Ishikawa (cell line): ENCODE measurements at regions not wholly inside any gene's neighbourhood (a gene's known extent, or its start where the extent isn't known, plus 50 kb on each side); places are given as distances from the start of the nearest gene placed in this dataset.

ENCODE experiments used
- CEBPB ChIP-seq: IDR thresholded peaks from 2 replicates; pipeline ENCODE4 v1.6.1; 2012
- CREB1 ChIP-seq: IDR thresholded peaks from 2 replicates; pipeline ENCODE4 v1.6.1; 2012; ENCODE audit warnings: low read depth
- EGR1 ChIP-seq: IDR thresholded peaks from 2 replicates; pipeline ENCODE4 v1.6.1; 2012
- EP300 ChIP-seq: IDR thresholded peaks from 2 replicates; pipeline ENCODE4 v1.6.1; 2012; ENCODE audit warnings: borderline replicate concordance
- FOXM1 ChIP-seq: IDR thresholded peaks from 2 replicates; pipeline ENCODE4 v1.6.1; 2012; ENCODE audit warnings: low read depth, borderline replicate concordance
- NFIC ChIP-seq: IDR thresholded peaks from 2 replicates; pipeline ENCODE4 v1.6.1; 2012
- RAD21 ChIP-seq: IDR thresholded peaks from 2 replicates; pipeline ENCODE4 v1.6.1; 2012; ENCODE audit warnings: low read depth
- REST ChIP-seq: IDR thresholded peaks from 2 replicates; pipeline ENCODE4 v1.6.1; 2012; ENCODE audit warnings: low read depth, mild to moderate bottlenecking
- TAF1 ChIP-seq: IDR thresholded peaks from 2 replicates; pipeline ENCODE4 v1.6.1; 2012; ENCODE audit warnings: low read depth, mild to moderate bottlenecking
- TEAD4 ChIP-seq: IDR thresholded peaks from 2 replicates; pipeline ENCODE4 v1.6.1; 2012
- USF1 ChIP-seq: IDR thresholded peaks from 2 replicates; pipeline ENCODE4 v1.6.1; 2012
- TF ChIP-seq, protein P1 (sequence below): IDR thresholded peaks from 2 replicates; pipeline ENCODE4 v1.6.1; 2012

- TF ChIP-seq REST (no peak), TAF1 (no peak), RAD21 (no peak), USF1 (no peak), EP300 (no peak)
These were observed 630.4 kb upstream of the CNTN5 start for GRCh38 chr11:98390391-98390790.

- TF ChIP-seq REST (no peak), RAD21 (no peak), EP300 (no peak), CREB1 (no peak)
These were observed 622.2 kb upstream of the CNTN5 start for GRCh38 chr11:98398508-98398907.

DNA sequence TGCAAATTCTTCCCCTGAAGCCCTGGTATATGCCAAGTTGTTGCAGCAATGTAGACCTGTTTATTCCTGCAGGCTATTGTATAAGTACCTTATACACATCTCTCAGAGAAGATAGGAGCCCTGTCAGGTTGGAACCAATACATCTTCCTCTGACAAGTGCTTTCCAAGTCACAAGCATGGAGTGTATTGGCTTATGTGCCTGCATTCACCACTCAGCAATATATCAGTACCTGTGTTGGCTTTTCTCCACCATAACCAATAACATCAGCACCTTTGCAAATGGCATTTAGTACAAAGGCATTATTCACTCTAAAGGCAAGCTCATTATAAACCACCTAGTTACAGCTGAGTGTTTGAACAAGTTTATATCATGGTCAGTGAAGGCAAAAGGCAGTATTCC, 611.7 kb upstream of the CNTN5 start:
- TF ChIP-seq TAF1, result no peak
- TF ChIP-seq REST, result no peak
- no peak for TF ChIP-seq EGR1
- TF ChIP-seq CEBPB, result no peak
- no peak for TF ChIP-seq TEAD4
- TF ChIP-seq CREB1, result no peak

DNA sequence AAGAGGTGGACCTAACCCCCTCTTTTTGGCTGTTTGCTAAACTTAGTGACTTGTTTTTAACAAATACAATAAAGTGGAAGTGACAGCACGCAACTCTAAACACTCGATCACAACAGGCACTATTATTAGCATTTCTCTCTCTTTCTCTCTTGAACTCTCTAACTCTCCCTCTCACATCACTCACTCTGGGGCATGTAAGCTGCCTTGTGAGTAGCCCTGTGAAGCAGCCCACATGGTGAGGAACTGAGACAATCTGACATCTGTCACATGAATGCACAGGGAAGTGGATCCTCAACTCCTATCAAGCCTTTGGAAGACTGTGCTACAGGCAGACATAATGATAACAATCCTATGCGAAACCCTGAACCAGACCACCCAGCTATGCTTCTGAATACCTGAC, 609.0 kb upstream of the CNTN5 start:
- TF ChIP-seq TEAD4, result no peak
- no peak for TF ChIP-seq RAD21
- no peak for TF ChIP-seq CEBPB
- TF ChIP-seq, protein P1, sequence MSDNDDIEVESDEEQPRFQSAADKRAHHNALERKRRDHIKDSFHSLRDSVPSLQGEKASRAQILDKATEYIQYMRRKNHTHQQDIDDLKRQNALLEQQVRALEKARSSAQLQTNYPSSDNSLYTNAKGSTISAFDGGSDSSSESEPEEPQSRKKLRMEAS, result no peak
- no peak for TF ChIP-seq CREB1

DNA sequence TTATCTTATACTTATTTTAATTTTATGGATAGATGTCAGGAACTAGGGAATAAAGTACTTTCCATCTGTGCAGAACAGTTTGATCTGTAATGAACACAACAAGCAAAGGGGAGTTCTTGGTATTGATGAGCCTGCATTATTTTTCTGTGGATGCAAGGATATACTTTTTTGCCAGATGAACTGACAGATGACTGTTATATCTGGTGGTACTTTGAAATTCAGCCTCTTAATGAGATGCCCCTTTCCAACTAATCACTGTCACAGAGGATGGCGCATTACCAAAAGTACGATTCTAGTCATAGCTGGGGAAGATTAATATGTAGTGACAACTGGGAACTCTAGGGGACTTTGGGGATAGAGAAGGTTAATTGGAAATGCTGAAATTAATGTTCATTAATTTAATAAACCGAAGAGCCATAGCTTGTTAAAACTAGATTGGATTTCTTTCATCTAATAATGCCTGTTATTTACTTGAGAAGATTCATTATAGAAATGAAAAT, 603.4 kb upstream of the CNTN5 start:
- TF ChIP-seq FOXM1 (no peak), REST (no peak), EGR1 (no peak), CEBPB (no peak), NFIC (no peak), EP300 (no peak)
- TF ChIP-seq, protein P1, result no peak
